ENCODE measurements at regions not wholly inside any gene's neighbourhood (a gene's known extent, or its start where the extent isn't known, plus 50 kb on each side); places are given as distances from the start of the nearest gene placed in this dataset.

DNA sequence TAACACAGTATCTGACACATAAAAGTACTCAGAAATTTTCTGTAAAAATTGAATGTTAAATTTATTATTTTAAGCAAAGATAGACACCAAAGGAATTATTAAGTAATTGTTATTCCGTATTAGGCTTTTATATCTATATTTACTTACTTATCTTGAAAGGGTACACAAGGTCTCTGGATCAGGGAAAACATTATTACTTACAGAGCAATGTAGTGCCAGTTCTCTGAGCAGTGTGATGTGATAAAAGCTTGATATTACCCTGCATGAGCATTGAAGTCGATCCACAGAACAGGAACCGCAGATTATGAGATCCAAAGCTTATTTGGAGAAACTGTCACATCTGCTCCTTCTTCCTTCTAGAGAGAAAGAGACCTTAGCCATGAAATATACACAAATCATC is 637.9 kb upstream of the RGS18 start:
- TF ChIP-seq, protein P1, sequence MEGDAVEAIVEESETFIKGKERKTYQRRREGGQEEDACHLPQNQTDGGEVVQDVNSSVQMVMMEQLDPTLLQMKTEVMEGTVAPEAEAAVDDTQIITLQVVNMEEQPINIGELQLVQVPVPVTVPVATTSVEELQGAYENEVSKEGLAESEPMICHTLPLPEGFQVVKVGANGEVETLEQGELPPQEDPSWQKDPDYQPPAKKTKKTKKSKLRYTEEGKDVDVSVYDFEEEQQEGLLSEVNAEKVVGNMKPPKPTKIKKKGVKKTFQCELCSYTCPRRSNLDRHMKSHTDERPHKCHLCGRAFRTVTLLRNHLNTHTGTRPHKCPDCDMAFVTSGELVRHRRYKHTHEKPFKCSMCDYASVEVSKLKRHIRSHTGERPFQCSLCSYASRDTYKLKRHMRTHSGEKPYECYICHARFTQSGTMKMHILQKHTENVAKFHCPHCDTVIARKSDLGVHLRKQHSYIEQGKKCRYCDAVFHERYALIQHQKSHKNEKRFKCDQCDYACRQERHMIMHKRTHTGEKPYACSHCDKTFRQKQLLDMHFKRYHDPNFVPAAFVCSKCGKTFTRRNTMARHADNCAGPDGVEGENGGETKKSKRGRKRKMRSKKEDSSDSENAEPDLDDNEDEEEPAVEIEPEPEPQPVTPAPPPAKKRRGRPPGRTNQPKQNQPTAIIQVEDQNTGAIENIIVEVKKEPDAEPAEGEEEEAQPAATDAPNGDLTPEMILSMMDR (IDR thresholded peaks at IDR 0.05) = no peak
- no peak for TF ChIP-seq ZFX (IDR thresholded peaks at IDR 0.05; ENCODE audit: borderline replicate concordance)

All from 22Rv1 (cell line).